GM12872 (cell line): ENCODE measurements at regions not wholly inside any gene's neighbourhood (a gene's known extent, or its start where the extent isn't known, plus 50 kb on each side); places are given as distances from the start of the nearest gene placed in this dataset.

ENCODE experiments used
- CTCF ChIP-seq: IDR thresholded peaks from 3 replicates; pipeline ENCODE4 v1.5.1; 2011; ENCODE audit warnings: low read depth, mild to moderate bottlenecking, low read length, moderate library complexity; ENCODE audit not compliant: insufficient read depth

- TF ChIP-seq CTCF: no peak
Observed at GRCh38 chr4:104549736-104550135, 55.0 kb upstream of the CXXC4 start.

- no peak for TF ChIP-seq CTCF
Observed at GRCh38 chr4:104559502-104559901, 64.8 kb upstream of the CXXC4 start.

- no peak for TF ChIP-seq CTCF
Observed at GRCh38 chr4:104571341-104571740, 76.6 kb upstream of the CXXC4 start.

GRCh38 chr4:104574371-104574770, 79.7 kb upstream of the CXXC4 start:
- TF ChIP-seq CTCF: no peak

GRCh38 chr4:104575278-104575677, 80.6 kb upstream of the CXXC4 start:
- no peak for TF ChIP-seq CTCF

- no peak for TF ChIP-seq CTCF
Observed at GRCh38 chr4:104577405-104577804, 82.7 kb upstream of the CXXC4 start.

GRCh38 chr4:104589264-104589868, 94.7 kb upstream of the CXXC4 start:
- no peak for TF ChIP-seq CTCF
